ENCODE measurements at regions not wholly inside any gene's neighbourhood (a gene's known extent, or its start where the extent isn't known, plus 50 kb on each side); places are given as distances from the start of the nearest gene placed in this dataset.
"Not testable (repeated sequence)": the region's sequence is repeated elsewhere in the genome, so short reads cannot be mapped to it uniquely, and the experiment has no call there.

DNA sequence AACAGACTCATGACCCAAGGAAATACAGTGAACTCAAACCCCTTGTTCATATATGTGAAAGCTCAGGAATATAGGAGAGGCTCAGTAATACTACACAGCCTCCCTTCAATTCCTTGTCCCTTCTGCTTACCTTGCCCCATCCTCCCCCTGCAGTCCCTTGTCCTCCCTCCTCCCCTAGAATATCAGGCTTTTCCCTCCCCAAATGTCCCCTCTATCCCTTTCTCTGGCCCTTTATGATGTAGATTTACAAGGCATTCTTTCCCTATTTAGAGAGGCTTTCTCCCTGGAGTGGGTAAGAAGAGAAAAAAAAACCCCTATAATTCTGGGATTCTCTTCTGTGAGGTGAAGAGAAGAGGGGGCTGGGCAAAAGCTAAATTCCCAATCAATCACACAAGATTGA is 64.9 kb upstream of the KBTBD8 start:
- no peak for DNase-seq (ENCODE audit: low read depth in 2 of 2)

DNA sequence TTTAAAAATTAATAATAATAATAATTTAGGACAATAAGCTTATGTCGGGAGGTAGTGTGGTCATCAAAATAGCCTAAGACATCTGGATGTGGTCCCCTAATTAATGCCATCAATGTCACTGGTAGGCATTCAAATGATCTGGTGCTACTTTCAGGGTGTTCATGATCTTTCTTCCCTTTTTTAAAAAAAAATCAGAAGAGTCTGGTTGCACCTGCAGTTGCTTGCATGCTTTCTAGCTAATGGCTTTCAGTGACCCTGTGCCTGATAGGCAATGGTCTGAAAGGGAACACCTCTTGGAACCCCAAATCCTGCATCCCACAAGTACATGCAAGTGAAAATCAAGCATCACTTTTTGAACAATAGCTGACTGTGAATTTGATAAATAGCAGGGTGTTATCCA is 64.1 kb upstream of the KBTBD8 start:
- DNase-seq (ENCODE audit: low read depth in 2 of 2), result no peak

DNA sequence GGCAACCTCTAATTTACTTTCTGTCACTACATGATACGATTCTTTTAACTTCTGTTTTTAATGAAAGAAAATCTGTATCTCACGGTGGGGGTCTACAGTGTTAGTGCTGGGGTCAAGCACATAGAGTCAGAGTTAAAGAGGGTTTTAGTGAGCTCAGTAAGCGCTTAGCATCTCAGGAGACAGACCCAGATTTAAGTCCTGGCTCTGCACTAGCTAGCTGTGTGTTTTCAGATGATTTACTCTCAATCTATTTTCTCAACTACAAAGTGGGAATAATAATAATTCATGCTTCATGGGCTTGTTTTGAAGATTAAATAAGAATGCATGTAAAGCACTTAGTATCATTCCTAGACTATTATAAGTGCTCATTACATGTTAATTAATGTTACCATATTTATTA is 63.4 kb upstream of the KBTBD8 start:
- no peak for DNase-seq (ENCODE audit: low read depth in 2 of 2)

DNA sequence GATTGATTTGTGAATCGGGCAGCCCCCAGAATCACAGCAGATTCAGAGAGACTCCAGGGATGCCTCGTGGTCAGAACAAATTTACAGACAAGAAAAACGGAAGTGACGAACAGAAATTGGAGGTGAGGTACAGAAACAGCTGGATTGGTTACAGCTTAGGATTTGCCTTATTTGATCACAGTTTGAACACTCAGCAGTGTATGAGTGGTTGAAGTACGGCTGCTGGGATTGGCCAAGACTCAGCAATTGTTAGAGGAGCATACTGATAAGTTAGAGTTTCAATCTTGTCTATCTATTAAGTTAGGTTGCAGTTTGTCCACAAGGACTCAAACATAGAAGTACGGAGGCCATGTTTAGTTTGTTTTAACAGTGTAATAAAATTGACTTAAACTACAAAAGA is 61.1 kb upstream of the KBTBD8 start:
- not testable (repeated sequence) for DNase-seq (ENCODE audit: low read depth in 2 of 2)

DNA sequence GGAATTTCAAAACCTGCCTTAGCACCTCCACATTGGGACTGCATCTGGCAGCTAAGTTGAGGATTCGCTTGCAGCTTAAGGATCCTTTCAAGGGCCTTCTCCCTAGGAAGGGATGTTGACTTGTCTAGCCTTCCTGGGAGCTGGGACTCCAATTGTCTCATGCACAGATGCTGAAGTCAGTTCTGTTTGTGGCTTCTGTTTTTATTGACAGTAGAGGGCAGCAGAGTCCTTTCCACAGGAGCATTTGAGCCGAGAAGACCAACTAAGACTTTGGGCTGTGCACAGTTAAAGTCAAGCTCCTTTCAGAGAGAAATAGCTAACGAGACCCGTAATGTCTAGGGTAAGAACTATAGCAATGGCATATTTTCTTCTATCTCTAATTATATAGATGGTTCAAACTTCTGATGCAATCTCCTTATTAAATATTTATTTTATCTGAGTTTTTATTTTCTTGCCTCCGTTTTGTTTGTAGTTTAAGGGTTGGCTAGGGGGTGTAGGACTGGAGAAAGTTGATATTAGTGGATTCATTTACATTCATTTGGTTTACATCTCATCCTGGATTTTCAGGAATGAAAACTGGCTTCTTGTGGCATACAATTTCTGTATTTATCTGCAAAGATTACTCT is 59.7 kb upstream of the KBTBD8 start:
- no peak for DNase-seq (ENCODE audit: low read depth in 2 of 2)

DNA sequence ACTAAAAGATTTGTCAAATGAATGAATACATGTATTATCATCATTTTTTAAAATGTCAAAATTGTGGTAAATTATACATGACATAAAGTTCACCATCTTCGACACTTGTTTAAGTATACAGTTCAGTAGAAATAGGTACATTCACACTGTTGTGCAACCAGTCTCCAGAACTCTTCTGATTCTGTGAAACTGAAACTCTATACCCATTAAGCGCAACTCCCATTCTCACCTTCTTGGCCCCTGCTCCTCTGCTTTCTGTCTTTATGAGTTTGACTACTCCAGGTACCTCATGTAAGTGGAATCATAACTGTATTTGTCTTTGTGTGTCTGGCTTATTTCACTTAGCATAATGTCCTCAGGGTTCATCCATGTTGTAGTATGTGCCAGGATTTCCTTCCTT is 50.1 kb upstream of the KBTBD8 start:
- DNase-seq (ENCODE audit: low read depth in 2 of 2), result no peak

All from stimulated activated CD8-positive, alpha-beta memory T cell treated with anti-CD3 and anti-CD28 coated beads, Interleukin-7, amount 100 ng/mL, for 4 hours (primary cell).